ENCODE measurements at regions not wholly inside any gene's neighbourhood (a gene's known extent, or its start where the extent isn't known, plus 50 kb on each side); places are given as distances from the start of the nearest gene placed in this dataset.

- Histone ChIP-seq H3K36me3 (replicated peaks; ENCODE audit: insufficient read depth, low read length) (no peaks in the 10 kb centered on the region), H3K9me3 (replicated peaks; ENCODE audit: insufficient read depth, low read length) (no peaks in the 10 kb centered on the region), H3K27me3 (replicated peaks; ENCODE audit: insufficient read depth, low read length) (no peaks in the 10 kb centered on the region), H3K4me3 (ENCODE audit: low read length) (no peak overlapping the region), H2AFZ (ENCODE audit: low read length) (no peak overlapping the region), H3K4me1 (ENCODE audit: low read length) (no peaks in the 10 kb centered on the region), H3K9me2 (replicated peaks; ENCODE audit: insufficient read depth, low read length) (no peaks in the 10 kb centered on the region), H4K20me1 (ENCODE audit: insufficient read depth, low read length) (no peaks in the 10 kb centered on the region), H3K79me2 (ENCODE audit: low read length) (no peaks in the 10 kb centered on the region), H3F3A (ENCODE audit: insufficient read depth, low read length) (no peaks in the 10 kb centered on the region), H3K4me2 (ENCODE audit: low read depth, low read length) (no peak overlapping the region), H3K9ac (ENCODE audit: low read length) (no peak overlapping the region), H3K27ac (ENCODE audit: low read length) (no peak overlapping the region)
- DNase-seq: no peak
- TF ChIP-seq CTCF (IDR thresholded peaks at IDR 0.05; ENCODE audit: low read length) (no peak), EZH2 (optimal IDR thresholded peaks at IDR 0.05; ENCODE audit: low read depth, low read length) (no peak), EZH2phosphoT487 (IDR thresholded peaks at IDR 0.05; ENCODE audit: low read length) (no peak)
Measured at GRCh38 chr16:64008131-64008530, 1113.7 kb downstream of the CDH11 start.

- no peak overlapping the region for H3K4me3 ChIP-seq (ENCODE audit: low read length)
- H3K79me2 ChIP-seq (ENCODE audit: low read length): no peaks in the 10 kb centered on the region
- no peak overlapping the region for H3K27ac ChIP-seq (ENCODE audit: low read length)
- H3K4me1 ChIP-seq (ENCODE audit: low read length): no peaks in the 10 kb centered on the region
- no peaks in the 10 kb centered on the region for H3F3A ChIP-seq (ENCODE audit: insufficient read depth, low read length)
- no peaks in the 10 kb centered on the region for H3K36me3 ChIP-seq (replicated peaks; ENCODE audit: insufficient read depth, low read length)
- no peaks in the 10 kb centered on the region for H3K9me3 ChIP-seq (replicated peaks; ENCODE audit: insufficient read depth, low read length)
- TF ChIP-seq EZH2phosphoT487 (IDR thresholded peaks at IDR 0.05; ENCODE audit: low read length) (no peak), CTCF (IDR thresholded peaks at IDR 0.05; ENCODE audit: low read length) (no peak), EZH2 (optimal IDR thresholded peaks at IDR 0.05; ENCODE audit: low read depth, low read length) (no peak)
- H4K20me1 ChIP-seq (ENCODE audit: insufficient read depth, low read length): no peaks in the 10 kb centered on the region
- no peaks in the 10 kb centered on the region for H3K27me3 ChIP-seq (replicated peaks; ENCODE audit: insufficient read depth, low read length)
- no peaks in the 10 kb centered on the region for H3K9me2 ChIP-seq (replicated peaks; ENCODE audit: insufficient read depth, low read length)
- no peak for DNase-seq
- no peak overlapping the region for H3K9ac ChIP-seq (ENCODE audit: low read length)
- H2AFZ ChIP-seq (ENCODE audit: low read length): no peak overlapping the region
- no peak overlapping the region for H3K4me2 ChIP-seq (ENCODE audit: low read depth, low read length)
Measured at GRCh38 chr16:64004116-64004515, 1117.7 kb downstream of the CDH11 start.

- Histone ChIP-seq H3K79me2 (ENCODE audit: low read length) (no peaks in the 10 kb centered on the region), H3K9me2 (replicated peaks; ENCODE audit: insufficient read depth, low read length) (no peaks in the 10 kb centered on the region), H3K27ac (ENCODE audit: low read length) (no peak overlapping the region), H4K20me1 (ENCODE audit: insufficient read depth, low read length) (no peaks in the 10 kb centered on the region), H3K4me1 (ENCODE audit: low read length) (no peaks in the 10 kb centered on the region), H2AFZ (ENCODE audit: low read length) (no peak overlapping the region), H3F3A (ENCODE audit: insufficient read depth, low read length) (no peaks in the 10 kb centered on the region), H3K27me3 (replicated peaks; ENCODE audit: insufficient read depth, low read length) (no peaks in the 10 kb centered on the region), H3K36me3 (replicated peaks; ENCODE audit: insufficient read depth, low read length) (no peaks in the 10 kb centered on the region), H3K9me3 (replicated peaks; ENCODE audit: insufficient read depth, low read length) (no peaks in the 10 kb centered on the region), H3K4me3 (ENCODE audit: low read length) (no peak overlapping the region), H3K9ac (ENCODE audit: low read length) (no peak overlapping the region), H3K4me2 (ENCODE audit: low read depth, low read length) (no peak overlapping the region)
- TF ChIP-seq EZH2phosphoT487 (IDR thresholded peaks at IDR 0.05; ENCODE audit: low read length): no peak
- TF ChIP-seq EZH2 (optimal IDR thresholded peaks at IDR 0.05; ENCODE audit: low read depth, low read length): no peak
- no peak for TF ChIP-seq CTCF (IDR thresholded peaks at IDR 0.05; ENCODE audit: low read length)
- no peak for DNase-seq
Measured at GRCh38 chr16:63995025-63995424, 1126.8 kb downstream of the CDH11 start.
